OCI-LY1 (cell line): ENCODE measurements at regions not wholly inside any gene's neighbourhood (a gene's known extent, or its start where the extent isn't known, plus 50 kb on each side); places are given as distances from the start of the nearest gene placed in this dataset.

Source experiments
- H2AFZ ChIP-seq: fragments of 200-600 bp; sonication (generic), shearing (Covaris generic); 2 replicates; pipeline ENCODE4 v1.6.0; 2014; ENCODE audit warnings: antibody characterized with exemption, mild to moderate bottlenecking, low read length
- H3F3A ChIP-seq: fragments of 200-600 bp; sonication (generic), shearing (Covaris generic); 2 replicates; pipeline ENCODE4 v1.6.0; 2014; ENCODE audit warnings: mild to moderate bottlenecking, antibody characterized with exemption, low read length, moderate library complexity; ENCODE audit not compliant: insufficient read depth
- H3K27ac ChIP-seq: fragments of 200-600 bp; sonication (generic); 2 replicates; pipeline ENCODE4 v1.5.1; 2014; ENCODE audit warnings: low read length, mixed run types, mild to moderate bottlenecking, low read depth; ENCODE audit not compliant: poor library complexity, severe bottlenecking
- H3K27me3 ChIP-seq: fragments of 200-600 bp; sonication (generic); 2 replicates; pipeline ENCODE4 v1.6.0; 2014; ENCODE audit warnings: antibody characterized with exemption, mild to moderate bottlenecking, low read length, moderate library complexity; ENCODE audit not compliant: insufficient read depth
- H3K36me3 ChIP-seq: fragments of 200-600 bp; sonication (generic); 2 replicates; pipeline ENCODE4 v1.6.1; 2014; ENCODE audit warnings: mild to moderate bottlenecking, antibody characterized with exemption, low read length, moderate library complexity, mixed read lengths; ENCODE audit not compliant: insufficient read depth
- H3K4me1 ChIP-seq: fragments of 200-600 bp; sonication (generic); 2 replicates; pipeline ENCODE4 v1.5.1; 2014; ENCODE audit warnings: mild to moderate bottlenecking, low read length, moderate library complexity; ENCODE audit not compliant: insufficient read depth, severe bottlenecking
- H3K4me2 ChIP-seq: fragments of 200-600 bp; sonication (generic), shearing (Covaris generic); 2 replicates; pipeline ENCODE4 v1.6.1; 2014; ENCODE audit warnings: low read length
- H3K4me3 ChIP-seq: fragments of 200-600 bp; sonication (generic); 2 replicates; pipeline ENCODE4 v1.5.1; 2014; ENCODE audit warnings: low read length, low read depth, mild to moderate bottlenecking, mixed read lengths; ENCODE audit not compliant: poor library complexity, severe bottlenecking
- H3K79me2 ChIP-seq: fragments of 200-600 bp; shearing (Covaris generic); 2 replicates; pipeline ENCODE4 v1.6.1; 2016; ENCODE audit warnings: mixed run types, low read length, mixed read lengths; ENCODE audit not compliant: insufficient read depth
- H3K9ac ChIP-seq: fragments of 200-600 bp; sonication (generic), shearing (Covaris generic); 2 replicates; pipeline ENCODE4 v1.6.1; 2014; ENCODE audit warnings: mild to moderate bottlenecking, low read length, mixed read lengths
- H3K9me2 ChIP-seq: fragments of 200-600 bp; sonication (generic), shearing (Covaris generic); 2 replicates; pipeline ENCODE4 v1.6.1; 2014; ENCODE audit warnings: low read depth, mild to moderate bottlenecking, low read length, mixed read lengths
- H3K9me3 ChIP-seq: fragments of 200-600 bp; shearing (Covaris generic); 2 replicates; pipeline ENCODE4 v1.6.1; 2014; ENCODE audit warnings: low read length, mixed read lengths
- H4K20me1 ChIP-seq: fragments of 200-600 bp; sonication (generic), shearing (Covaris generic); 2 replicates; pipeline ENCODE4 v1.6.0; 2016; ENCODE audit warnings: mild to moderate bottlenecking, low read length; ENCODE audit not compliant: insufficient read depth
- CTCF ChIP-seq: fragments of 200-600 bp; sonication (generic), shearing (Covaris generic); IDR thresholded peaks from 2 replicates; pipeline ENCODE4 v1.5.1; 2017; ENCODE audit warnings: mild to moderate bottlenecking, antibody characterized with exemption, low read length, moderate library complexity, mixed read lengths
- EZH2 ChIP-seq: fragments of 200-600 bp; sonication (generic), shearing (Covaris generic); IDR thresholded peaks from 2 replicates; pipeline ENCODE4 v1.8.0; 2017; ENCODE audit warnings: borderline replicate concordance, mixed run types, mild to moderate bottlenecking, antibody characterized with exemption, low read length, moderate library complexity, mixed read lengths

GRCh38 chr6:27605401-27606342 is 132.8 kb upstream of the ZNF184 start:
- Histone ChIP-seq H3K9me2 (no peaks in the 10 kb centered on the region), H2AFZ (no peak overlapping the region), H3K79me2 (no peaks in the 10 kb centered on the region), H3K4me1 (no peaks in the 10 kb centered on the region), H3K36me3 (no peaks in the 10 kb centered on the region), H3K4me2 (no peak overlapping the region), H3K27ac (no peak overlapping the region), H3K9me3 (no peaks in the 10 kb centered on the region), H3K9ac (no peak overlapping the region), H3K4me3 (no peak overlapping the region), H3F3A (no peaks in the 10 kb centered on the region), H4K20me1 (no peaks in the 10 kb centered on the region), H3K27me3 (no peaks in the 10 kb centered on the region)
- TF ChIP-seq CTCF (no peak), EZH2 (no peak)

GRCh38 chr6:27604986-27605385 is 132.1 kb upstream of the ZNF184 start:
- H3K4me2 ChIP-seq = no peak overlapping the region
- H2AFZ ChIP-seq = no peak overlapping the region
- no peak overlapping the region for H3K9ac ChIP-seq
- H3K9me2 ChIP-seq = no peaks in the 10 kb centered on the region
- no peaks in the 10 kb centered on the region for H3K36me3 ChIP-seq
- H3K4me3 ChIP-seq = no peak overlapping the region
- H3K9me3 ChIP-seq = no peaks in the 10 kb centered on the region
- no peaks in the 10 kb centered on the region for H3K4me1 ChIP-seq
- no peaks in the 10 kb centered on the region for H3K79me2 ChIP-seq
- no peak for TF ChIP-seq EZH2
- no peak for TF ChIP-seq CTCF
- no peaks in the 10 kb centered on the region for H3F3A ChIP-seq
- H3K27me3 ChIP-seq = no peaks in the 10 kb centered on the region
- H4K20me1 ChIP-seq = no peaks in the 10 kb centered on the region
- no peak overlapping the region for H3K27ac ChIP-seq

- Histone ChIP-seq H3K27me3 (no peaks in the 10 kb centered on the region), H3K4me2 (no peak overlapping the region), H3K27ac (no peak overlapping the region), H2AFZ (no peak overlapping the region), H3F3A (no peaks in the 10 kb centered on the region), H3K9me2 (no peaks in the 10 kb centered on the region), H3K4me1 (no peaks in the 10 kb centered on the region), H3K79me2 (no peaks in the 10 kb centered on the region), H3K36me3 (no peaks in the 10 kb centered on the region), H3K9ac (no peak overlapping the region), H3K4me3 (no peak overlapping the region), H3K9me3 (no peaks in the 10 kb centered on the region), H4K20me1 (no peaks in the 10 kb centered on the region)
- TF ChIP-seq CTCF = no peak
- TF ChIP-seq EZH2 = no peak
Measured at GRCh38 chr6:27601668-27602254, 128.9 kb upstream of the ZNF184 start.
